GM12891 (cell line): ENCODE measurements at regions not wholly inside any gene's neighbourhood (a gene's known extent, or its start where the extent isn't known, plus 50 kb on each side); places are given as distances from the start of the nearest gene placed in this dataset.
"Not testable (repeated sequence)": the region's sequence is repeated elsewhere in the genome, so short reads cannot be mapped to it uniquely, and the experiment has no call there.

Experiments used
- DNase-seq: peaks from one replicate; pipeline ENCODE4 v3.0.0; 2011; ENCODE audit warnings: low spot score; ENCODE audit not compliant: insufficient read length
- FAIRE-seq: peaks from 2 replicates; lab custom pipeline; 2011; peaks lifted over from hg19 to GRCh38; lab: Jason Lieb, UNC
- PAX5 ChIP-seq: IDR thresholded peaks from 2 replicates; pipeline ENCODE4 v1.6.1; 2011; ENCODE audit warnings: low read length, moderate library complexity, mild to moderate bottlenecking; ENCODE audit not compliant: insufficient read depth, severe bottlenecking
- POLR2A ChIP-seq: IDR thresholded peaks from 2 replicates; pipeline ENCODE4 v1.6.1; 2011; ENCODE audit warnings: low read depth, low read length, control low read depth
- POLR2AphosphoS5 ChIP-seq: IDR thresholded peaks from 2 replicates; pipeline ENCODE4 v1.6.1; 2011; ENCODE audit warnings: low read depth, low read length, control low read depth
- POU2F2 ChIP-seq: IDR thresholded peaks from 2 replicates; pipeline ENCODE4 v1.6.1; 2011; ENCODE audit warnings: low read depth, mild to moderate bottlenecking, control low read depth, low read length, moderate library complexity
- SPI1 ChIP-seq: IDR thresholded peaks from 2 replicates; pipeline ENCODE4 v1.6.1; 2011; ENCODE audit warnings: low read depth, low read length, control low read depth
- TAF1 ChIP-seq: IDR thresholded peaks from 2 replicates; pipeline ENCODE4 v1.6.1; 2011; ENCODE audit warnings: low read depth, low read length, control low read depth

GRCh38 chr14:80037349-80037748 lies 174.0 kb downstream of the DIO2 start:
- TF ChIP-seq POLR2AphosphoS5 = no peak
- no peak for TF ChIP-seq PAX5
- TF ChIP-seq TAF1 = no peak
- TF ChIP-seq POU2F2 = no peak
- no peak for TF ChIP-seq POLR2A
- TF ChIP-seq SPI1 = no peak
- FAIRE-seq (no peak), DNase-seq (no peak)

DNA sequence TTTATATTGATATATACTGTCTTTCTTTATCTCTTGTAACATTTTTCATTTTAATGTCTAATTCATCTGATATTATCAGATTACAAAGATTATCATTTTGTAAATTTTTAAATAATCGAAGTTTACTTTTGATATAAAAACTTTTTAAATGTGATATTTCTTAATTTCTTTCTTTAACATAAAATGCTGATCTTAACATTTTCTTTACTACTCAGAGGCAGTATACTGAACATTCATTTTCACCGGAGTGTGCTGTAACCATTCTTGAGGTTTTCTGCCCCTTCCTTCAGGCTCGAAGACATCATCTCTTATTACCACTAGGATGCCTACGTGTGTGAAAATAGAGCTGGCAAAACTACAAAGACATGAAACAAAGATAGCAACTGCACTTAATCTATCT lies 186.9 kb downstream of the DIO2 start:
- no peak for FAIRE-seq
- no peak for DNase-seq

GRCh38 chr14:80018476-80018875 lies 192.8 kb downstream of the DIO2 start:
- FAIRE-seq, DNase-seq: not testable (repeated sequence)

More for the DNA sequence above, 186.9 kb downstream of the DIO2 start:
- TF ChIP-seq POLR2AphosphoS5 (no peak), SPI1 (no peak), POLR2A (no peak), PAX5 (no peak), POU2F2 (no peak), TAF1 (no peak)

DNA sequence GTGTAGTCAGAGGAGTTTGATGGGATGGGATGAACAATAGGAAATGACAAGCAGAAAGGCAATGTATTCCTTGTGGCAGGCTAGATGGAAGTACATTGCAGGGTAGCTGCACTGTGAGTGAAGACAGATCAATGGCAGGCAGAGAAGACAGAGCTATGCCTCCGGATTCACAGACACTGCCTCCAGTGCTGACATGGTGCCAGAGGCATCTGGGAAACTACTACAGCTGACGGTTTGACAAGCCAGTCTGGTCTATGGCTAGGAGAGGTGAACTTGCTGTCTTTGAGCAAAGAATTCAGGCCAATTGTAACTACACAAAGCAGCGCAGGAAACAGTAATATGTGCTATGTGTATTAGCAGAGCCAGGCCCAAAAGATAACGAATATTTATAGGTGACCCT lies 193.5 kb downstream of the DIO2 start:
- FAIRE-seq = no peak

DNA sequence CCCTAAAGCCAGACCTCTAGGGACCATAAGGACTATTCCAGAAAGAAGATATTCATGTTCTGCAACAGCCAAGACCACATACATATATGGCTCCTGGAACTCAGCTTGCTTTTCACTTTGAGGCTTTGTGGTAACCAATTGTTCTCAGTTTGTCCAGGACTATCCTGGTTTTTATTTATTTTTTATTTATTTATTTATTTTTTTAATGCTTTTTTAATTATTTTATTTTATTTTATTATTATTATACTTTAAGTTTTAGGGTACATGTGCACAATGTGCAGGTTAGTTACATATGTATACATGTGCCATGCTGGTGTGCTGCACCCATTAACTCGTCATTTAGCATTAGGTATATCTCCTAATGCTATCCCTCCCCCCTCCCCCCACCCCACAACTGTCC lies 201.1 kb downstream of the DIO2 start:
- FAIRE-seq, DNase-seq: not testable (repeated sequence)

More for the DNA sequence above, 193.5 kb downstream of the DIO2 start:
- no peak for DNase-seq
- TF ChIP-seq TAF1 = no peak
- no peak for TF ChIP-seq PAX5
- TF ChIP-seq POLR2A = no peak
- TF ChIP-seq POLR2AphosphoS5 = no peak
- no peak for TF ChIP-seq SPI1
- no peak for TF ChIP-seq POU2F2

GRCh38 chr14:80005561-80005960 lies 205.7 kb downstream of the DIO2 start:
- TF ChIP-seq POLR2AphosphoS5 = no peak
- no peak for TF ChIP-seq POLR2A
- TF ChIP-seq SPI1 = no peak
- TF ChIP-seq PAX5 = no peak
- no peak for TF ChIP-seq POU2F2
- no peak for TF ChIP-seq TAF1
- DNase-seq (no peak), FAIRE-seq (no peak)

GRCh38 chr14:80004871-80005270 lies 206.4 kb downstream of the DIO2 start:
- TF ChIP-seq TAF1 (no peak), PAX5 (no peak), POLR2AphosphoS5 (no peak), SPI1 (no peak), POU2F2 (no peak), POLR2A (no peak)
- no peak for FAIRE-seq
- DNase-seq = no peak

- FAIRE-seq (no peak), DNase-seq (no peak)
- no peak for TF ChIP-seq TAF1
- no peak for TF ChIP-seq POLR2A
- no peak for TF ChIP-seq SPI1
- no peak for TF ChIP-seq POU2F2
- TF ChIP-seq POLR2AphosphoS5 = no peak
- no peak for TF ChIP-seq PAX5
These were observed 208.2 kb downstream of the DIO2 start for GRCh38 chr14:80003138-80003537.

DNA sequence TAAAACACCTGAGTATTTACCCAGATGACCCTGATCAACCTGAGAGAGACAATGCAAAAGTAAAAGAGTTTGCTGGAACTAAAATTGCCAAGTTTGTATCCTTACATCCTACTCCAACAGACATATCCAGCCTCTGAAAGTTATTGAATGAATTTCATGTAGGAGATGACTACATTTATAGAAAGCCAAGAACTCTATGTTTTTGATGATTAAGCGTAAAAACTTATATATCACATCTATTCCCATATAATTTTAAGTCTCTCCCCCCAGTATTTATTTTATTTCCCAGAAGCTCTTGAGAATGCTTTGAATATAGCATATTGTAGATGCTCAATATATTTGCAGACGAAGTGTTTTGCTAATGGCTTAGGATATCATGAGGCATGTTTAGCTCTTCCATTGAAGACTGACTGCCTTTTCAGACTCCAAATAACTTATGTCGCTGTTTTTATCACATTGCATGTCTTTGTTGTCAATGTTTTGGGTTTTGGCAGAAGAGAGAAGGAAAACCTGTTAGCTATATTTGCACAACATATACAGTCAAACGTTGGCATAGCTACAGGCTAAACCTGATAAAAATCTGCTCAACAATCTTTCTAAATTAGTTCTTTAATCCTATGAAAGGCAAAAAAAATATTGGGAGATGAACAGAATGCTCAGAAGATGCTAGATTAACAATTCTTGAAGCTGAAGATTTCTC lies 213.6 kb downstream of the DIO2 start:
- TF ChIP-seq SPI1 (no peak), TAF1 (no peak), POLR2A (no peak), POLR2AphosphoS5 (no peak), PAX5 (no peak), POU2F2 (no peak)
- DNase-seq = no peak
- no peak for FAIRE-seq
